GM23248 (cell line): ENCODE measurements at regions not wholly inside any gene's neighbourhood (a gene's known extent, or its start where the extent isn't known, plus 50 kb on each side); places are given as distances from the start of the nearest gene placed in this dataset.

ENCODE experiments used
- DNase-seq: peaks from one replicate; pipeline ENCODE4 v3.0.0-alpha.2; 2015
- H2AFZ ChIP-seq: fragments of 200-600 bp; sonication (generic); 2 replicates; pipeline ENCODE4 v1.6.1; 2016; ENCODE audit warnings: antibody characterized with exemption
- H3F3A ChIP-seq: fragments of 200-600 bp; sonication (generic); 2 replicates; pipeline ENCODE4 v1.6.1; 2016; ENCODE audit warnings: mild to moderate bottlenecking, antibody characterized with exemption, mixed run types; ENCODE audit not compliant: insufficient read depth
- H3K27ac ChIP-seq: fragments of 200-600 bp; sonication (generic); 2 replicates; pipeline ENCODE4 v1.5.1; 2016; ENCODE audit warnings: mild to moderate bottlenecking
- H3K27me3 ChIP-seq: fragments of 200-600 bp; sonication (generic); replicated peaks from 2 replicates; pipeline ENCODE4 v1.6.1; 2016; ENCODE audit warnings: mild to moderate bottlenecking; ENCODE audit not compliant: insufficient read depth
- H3K36me3 ChIP-seq: fragments of 200-600 bp; sonication (generic); 2 replicates; pipeline ENCODE4 v1.6.1; 2016; ENCODE audit warnings: low read depth, mild to moderate bottlenecking
- H3K4me1 ChIP-seq: fragments of 200-600 bp; sonication (generic); 2 replicates; pipeline ENCODE4 v1.6.1; 2016; ENCODE audit warnings: mild to moderate bottlenecking; ENCODE audit not compliant: insufficient read depth
- H3K4me2 ChIP-seq: fragments of 200-600 bp; sonication (generic); one replicate; pipeline ENCODE4 v1.6.1; 2016; ENCODE audit warnings: mild to moderate bottlenecking; ENCODE audit not compliant: unreplicated experiment
- H3K4me3 ChIP-seq: fragments of 200-600 bp; sonication (generic); 2 replicates; pipeline ENCODE4 v1.5.1; 2016; ENCODE audit warnings: mild to moderate bottlenecking
- H3K79me2 ChIP-seq: fragments of 200-600 bp; sonication (generic); 2 replicates; pipeline ENCODE4 v1.6.1; 2016; ENCODE audit warnings: mild to moderate bottlenecking; ENCODE audit not compliant: insufficient read depth
- H3K9ac ChIP-seq: fragments of 200-600 bp; sonication (generic); 2 replicates; pipeline ENCODE4 v1.6.1; 2016; ENCODE audit warnings: mild to moderate bottlenecking
- H3K9me2 ChIP-seq: fragments of 200-600 bp; sonication (generic); 2 replicates; pipeline ENCODE4 v1.6.1; 2016; ENCODE audit warnings: mixed run types, mild to moderate bottlenecking, moderate library complexity; ENCODE audit not compliant: insufficient read depth
- H3K9me3 ChIP-seq: fragments of 200-600 bp; sonication (generic); one replicate; pipeline ENCODE4 v1.6.1; 2017; ENCODE audit warnings: low read depth
- H4K20me1 ChIP-seq: fragments of 200-600 bp; sonication (generic); 2 replicates; pipeline ENCODE4 v1.6.0; 2016; ENCODE audit not compliant: insufficient read depth
- EZH2 ChIP-seq: fragments of 200-600 bp; sonication (generic); IDR thresholded peaks from 2 replicates; pipeline ENCODE4 v1.6.1; 2018; ENCODE audit warnings: antibody characterized with exemption, mild to moderate bottlenecking; ENCODE audit not compliant: insufficient read depth, poor library complexity, severe bottlenecking
- EZH2phosphoT487 ChIP-seq: fragments of 200-600 bp; sonication (generic); IDR thresholded peaks from 2 replicates; pipeline ENCODE4 v1.6.1; 2018; ENCODE audit warnings: antibody characterized with exemption, moderate library complexity, mild to moderate bottlenecking, low read depth; ENCODE audit not compliant: insufficient read depth
- WGBS, 2 experiments: methylation state at CpG; one replicate each; pipeline ENCODE4 v1.1.6; 2015 to 2017; ENCODE audit warnings: low lambda C conversion rate in 2 of 2, low coverage in 1 of 2; ENCODE audit errors: missing lambda C conversion rate in 2 of 2; 5-methylcytosine and 5-hydroxymethylcytosine counted together
- in situ Hi-C: fragments of 300-500 bp; cut with MboI; formaldehyde crosslinking; loops from 2 replicates; pipeline ENCODE4 v1.15.0; 2020

DNA sequence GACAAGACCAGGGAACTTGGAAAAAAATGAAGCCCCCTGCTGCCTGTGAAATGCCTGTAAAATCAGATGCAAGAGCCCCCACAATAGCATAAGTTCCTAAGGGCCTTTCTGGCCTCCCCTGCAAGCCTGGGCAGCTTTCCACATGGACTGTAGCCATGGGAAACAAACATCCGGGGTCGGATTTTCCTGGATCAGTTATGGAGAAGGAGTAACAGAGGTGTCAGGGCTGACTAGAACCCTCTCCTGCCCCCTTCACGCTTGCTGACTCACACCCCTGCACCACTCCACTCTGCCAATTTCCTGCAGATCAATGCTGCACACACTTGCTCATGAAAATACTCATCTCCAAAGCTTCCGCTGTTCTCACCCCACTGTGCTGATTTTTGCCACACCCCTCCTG is 258.6 kb downstream of the CBLN1 start:
- Histone ChIP-seq H3K9ac (no peak overlapping the region), H2AFZ (no peak overlapping the region), H3F3A (no peaks in the 10 kb centered on the region), H3K4me1 (no peaks in the 10 kb centered on the region), H3K36me3 (no peaks in the 10 kb centered on the region), H3K27ac (no peak overlapping the region), H4K20me1 (no peaks in the 10 kb centered on the region), H3K4me2 (no peak overlapping the region), H3K9me2 (no peaks in the 10 kb centered on the region), H3K9me3 (no peaks in the 10 kb centered on the region), H3K79me2 (no peaks in the 10 kb centered on the region), H3K27me3 (no peaks in the 10 kb centered on the region; the same call in 1 of the 2 replicates), H3K4me3 (no peak overlapping the region)
- in situ Hi-C loops: no loop called here
- peak; percentile 9 for DNase-seq
- TF ChIP-seq EZH2 (no peak), EZH2phosphoT487 (no peak)
- WGBS, 2 experiments: 5% methylated on average over 4 of the region's 4 CpGs

DNA sequence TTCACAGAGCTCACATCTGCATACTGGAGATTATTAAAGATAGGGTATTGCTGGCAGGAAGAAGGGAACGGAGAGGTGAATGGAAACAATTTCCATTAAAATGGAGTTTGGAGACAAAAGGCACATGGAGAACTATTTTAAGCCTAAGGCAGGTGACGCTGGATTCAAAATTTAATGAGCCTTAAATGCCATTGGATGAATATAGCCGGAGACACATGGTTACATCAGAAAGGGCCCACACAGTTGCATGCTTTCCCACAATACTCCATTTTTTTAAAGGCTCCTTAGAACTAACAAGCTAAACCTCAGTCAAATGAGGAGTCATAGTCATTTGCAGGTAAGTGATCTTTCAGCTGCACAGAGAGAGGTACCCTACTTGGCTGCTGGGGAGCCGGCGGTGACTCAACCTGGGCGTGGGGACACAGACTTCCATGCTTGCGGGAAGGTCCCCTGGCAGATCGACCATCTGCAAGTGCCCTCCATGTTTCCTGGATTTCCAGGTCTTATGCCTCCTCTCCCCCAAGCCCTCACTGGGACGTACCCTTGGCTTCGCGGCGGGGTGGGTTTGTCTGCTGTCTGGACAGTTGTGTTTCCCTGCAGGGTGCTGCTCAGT is 259.2 kb downstream of the CBLN1 start:
- Histone ChIP-seq H3K9me2 (no peaks in the 10 kb centered on the region), H3K4me3 (no peak overlapping the region), H3K4me2 (no peak overlapping the region), H3K27ac (no peak overlapping the region), H3K9ac (no peak overlapping the region), H3K79me2 (no peaks in the 10 kb centered on the region), H3F3A (no peaks in the 10 kb centered on the region), H3K27me3 (no peaks in the 10 kb centered on the region; the same call in 1 of the 2 replicates), H3K4me1 (no peaks in the 10 kb centered on the region), H3K9me3 (no peaks in the 10 kb centered on the region), H3K36me3 (no peaks in the 10 kb centered on the region), H2AFZ (no peak overlapping the region), H4K20me1 (no peaks in the 10 kb centered on the region)
- 36 to 45% methylated on average over 12 of the region's 12 CpGs for WGBS, 2 experiments
- no peak for TF ChIP-seq EZH2
- DNase-seq: no peak
- in situ Hi-C loops: no loop called here

GRCh38 chr16:49021136-49021535 is 260.5 kb downstream of the CBLN1 start:
- in situ Hi-C loops: no loop called here
- H3K9me2 ChIP-seq: no peaks in the 10 kb centered on the region
- no peak overlapping the region for H2AFZ ChIP-seq
- no peak overlapping the region for H3K9ac ChIP-seq
- no peak overlapping the region for H3K4me2 ChIP-seq
- H4K20me1 ChIP-seq: no peaks in the 10 kb centered on the region
- H3K4me3 ChIP-seq: no peak overlapping the region
- DNase-seq: peak; percentile 14
- 2 to 4% methylated on average over 9 of the region's 9 CpGs for WGBS, 2 experiments
- H3K27me3 ChIP-seq: no peaks in the 10 kb centered on the region; the same call in 1 of the 2 replicates
- no peaks in the 10 kb centered on the region for H3F3A ChIP-seq
- H3K79me2 ChIP-seq: no peaks in the 10 kb centered on the region
- no peaks in the 10 kb centered on the region for H3K36me3 ChIP-seq
- TF ChIP-seq EZH2 (no peak), EZH2phosphoT487 (no peak)
- H3K27ac ChIP-seq: no peak overlapping the region
- no peaks in the 10 kb centered on the region for H3K9me3 ChIP-seq
- no peaks in the 10 kb centered on the region for H3K4me1 ChIP-seq

GRCh38 chr16:49020436-49020835 is 261.2 kb downstream of the CBLN1 start:
- Histone ChIP-seq H2AFZ (no peak overlapping the region), H3K9me3 (no peaks in the 10 kb centered on the region), H4K20me1 (no peaks in the 10 kb centered on the region), H3K4me2 (no peak overlapping the region), H3K9ac (no peak overlapping the region), H3K27ac (no peak overlapping the region), H3K4me1 (no peaks in the 10 kb centered on the region), H3K9me2 (no peaks in the 10 kb centered on the region), H3K4me3 (no peak overlapping the region), H3K36me3 (no peaks in the 10 kb centered on the region), H3F3A (no peaks in the 10 kb centered on the region), H3K79me2 (no peaks in the 10 kb centered on the region), H3K27me3 (no peaks in the 10 kb centered on the region; the same call in 1 of the 2 replicates)
- DNase-seq: no peak
- in situ Hi-C loops: no loop called here
- WGBS, 2 experiments: 3 to 11% methylated on average over 5 of the region's 5 CpGs
- TF ChIP-seq EZH2 (no peak), EZH2phosphoT487 (no peak)

DNA sequence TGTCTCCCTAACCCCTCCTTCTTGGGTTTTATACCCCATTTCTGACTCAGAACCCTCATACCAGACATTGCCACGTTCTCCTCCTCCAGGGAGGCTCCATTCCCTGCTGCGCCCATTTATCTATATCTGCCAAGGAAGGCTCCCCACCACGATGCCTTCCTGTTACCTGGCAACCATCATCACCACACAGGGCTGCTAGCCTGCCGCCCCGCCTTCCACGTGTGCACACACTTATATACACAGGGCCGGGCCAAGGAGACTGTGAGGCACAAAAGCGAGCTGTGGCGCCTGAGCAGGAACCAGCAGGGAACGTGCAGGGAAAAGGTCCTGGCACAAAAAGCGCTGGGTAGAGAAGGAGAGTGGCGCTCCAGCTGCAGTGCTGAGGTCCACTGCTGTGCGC is 261.8 kb downstream of the CBLN1 start:
- Histone ChIP-seq H3K9ac (no peak overlapping the region), H3K36me3 (no peaks in the 10 kb centered on the region), H3K9me2 (no peaks in the 10 kb centered on the region), H3K4me1 (no peaks in the 10 kb centered on the region), H2AFZ (no peak overlapping the region), H3F3A (no peaks in the 10 kb centered on the region), H4K20me1 (no peaks in the 10 kb centered on the region), H3K27me3 (no peaks in the 10 kb centered on the region; the same call in 1 of the 2 replicates), H3K4me2 (no peak overlapping the region), H3K9me3 (no peaks in the 10 kb centered on the region), H3K4me3 (no peak overlapping the region), H3K27ac (no peak overlapping the region), H3K79me2 (no peaks in the 10 kb centered on the region)
- 8% methylated on average over 13 of the region's 13 CpGs for WGBS, 2 experiments
- no peak for TF ChIP-seq EZH2phosphoT487
- TF ChIP-seq EZH2: no peak
- DNase-seq: no peak
- in situ Hi-C loops: no loop called here
